GM18867 (cell line): ENCODE measurements at regions not wholly inside any gene's neighbourhood (a gene's known extent, or its start where the extent isn't known, plus 50 kb on each side); places are given as distances from the start of the nearest gene placed in this dataset.

ENCODE experiments used
- ATAC-seq: cut with Tn5 transposase; IDR thresholded peaks from one replicate; pipeline ENCODE4 v1.9.1; 2021; ENCODE audit warnings: mild to moderate bottlenecking, moderate library complexity; ENCODE audit not compliant: unreplicated experiment

- ATAC-seq: no peak
Measured at GRCh38 chr11:129292771-129293170, 82.9 kb upstream of the BARX2 start.

- no peak for ATAC-seq
Measured at GRCh38 chr11:129292092-129292491, 83.6 kb upstream of the BARX2 start.

- no peak for ATAC-seq
Measured at GRCh38 chr11:129291546-129291945, 84.1 kb upstream of the BARX2 start.

- ATAC-seq: no peak
Measured at GRCh38 chr11:129290966-129291365, 84.7 kb upstream of the BARX2 start.

GRCh38 chr11:129289350-129290040, 86.2 kb upstream of the BARX2 start:
- ATAC-seq: no peak

- no peak for ATAC-seq
Measured at GRCh38 chr11:129287920-129288319, 87.7 kb upstream of the BARX2 start.

- no peak for ATAC-seq
Measured at GRCh38 chr11:129286813-129287212, 88.8 kb upstream of the BARX2 start.

GRCh38 chr11:129285402-129285786, 90.3 kb upstream of the BARX2 start:
- ATAC-seq: no peak

- no peak for ATAC-seq
Measured at GRCh38 chr11:129283141-129283540, 91.0 kb upstream of the ARHGAP32 start.

- ATAC-seq: no peak
Measured at GRCh38 chr11:129282634-129283033, 90.5 kb upstream of the ARHGAP32 start.

- ATAC-seq: no peak
Measured at GRCh38 chr11:129281471-129282415, 89.6 kb upstream of the ARHGAP32 start.

- no peak for ATAC-seq
Measured at GRCh38 chr11:129280027-129280811, 88.1 kb upstream of the ARHGAP32 start.

GRCh38 chr11:129279326-129280026, 87.4 kb upstream of the ARHGAP32 start:
- peak; percentile 74 for ATAC-seq

GRCh38 chr11:129278586-129279319, 86.6 kb upstream of the ARHGAP32 start:
- peak; percentile 33 for ATAC-seq

- ATAC-seq: no peak
Measured at GRCh38 chr11:129277198-129277843, 85.2 kb upstream of the ARHGAP32 start.

- no peak for ATAC-seq
Measured at GRCh38 chr11:129275828-129276227, 83.7 kb upstream of the ARHGAP32 start.

- no peak for ATAC-seq
Measured at GRCh38 chr11:129273944-129274711, 82.0 kb upstream of the ARHGAP32 start.

- no peak for ATAC-seq
Measured at GRCh38 chr11:129273322-129273721, 81.2 kb upstream of the ARHGAP32 start.

GRCh38 chr11:129271030-129271429, 78.9 kb upstream of the ARHGAP32 start:
- no peak for ATAC-seq
